Astrocyte (in vitro differentiated cells and primary cell): ENCODE measurements at regions not wholly inside any gene's neighbourhood (a gene's known extent, or its start where the extent isn't known, plus 50 kb on each side); places are given as distances from the start of the nearest gene placed in this dataset.

Experiments used
- DNase-seq: peaks from one replicate; pipeline ENCODE4 v3.0.0-alpha.2; 2010; ENCODE audit warnings: low read depth
- FAIRE-seq: peaks from 2 replicates; lab custom pipeline; 2011; peaks lifted over from hg19 to GRCh38; lab: Jason Lieb, UNC
- H2AFZ ChIP-seq: 2 replicates; pipeline ENCODE4 v1.6.0; 2012; ENCODE audit warnings: low read depth, low read length, inconsistent platforms
- H3K27ac ChIP-seq: 2 replicates; pipeline ENCODE4 v1.5.1; 2011; ENCODE audit warnings: low read depth, low read length, inconsistent platforms
- H3K27me3 ChIP-seq: 2 replicates; pipeline ENCODE4 v1.6.0; 2011; ENCODE audit warnings: low read length, inconsistent platforms; ENCODE audit not compliant: insufficient read depth
- H3K36me3 ChIP-seq: 2 replicates; pipeline ENCODE4 v1.5.1; 2011; ENCODE audit warnings: low read length, inconsistent platforms; ENCODE audit not compliant: insufficient read depth
- H3K4me1 ChIP-seq: 2 replicates; pipeline ENCODE4 v1.5.1; 2011; ENCODE audit warnings: low read length, inconsistent platforms; ENCODE audit not compliant: insufficient read depth
- H3K4me2 ChIP-seq: 2 replicates; pipeline ENCODE4 v1.6.0; 2012; ENCODE audit warnings: low read length, inconsistent platforms
- H3K4me3 ChIP-seq: 2 replicates; pipeline ENCODE4 v1.5.1; 2011; ENCODE audit warnings: low read depth, mild to moderate bottlenecking, low read length, inconsistent platforms; ENCODE audit not compliant: insufficient read depth
- H3K79me2 ChIP-seq: 2 replicates; pipeline ENCODE4 v1.6.0; 2012; ENCODE audit warnings: mild to moderate bottlenecking, low read length, inconsistent platforms; ENCODE audit not compliant: insufficient read depth
- H3K9ac ChIP-seq: 2 replicates; pipeline ENCODE4 v1.6.0; 2012; ENCODE audit warnings: mild to moderate bottlenecking, low read length, inconsistent platforms
- H3K9me3 ChIP-seq: 2 replicates; pipeline ENCODE4 v1.5.1; 2012; ENCODE audit warnings: low read depth, mild to moderate bottlenecking, low read length, inconsistent platforms; ENCODE audit not compliant: insufficient read depth
- H4K20me1 ChIP-seq: 2 replicates; pipeline ENCODE4 v1.6.0; 2012; ENCODE audit warnings: low read length, inconsistent platforms; ENCODE audit not compliant: insufficient read depth
- H3K27ac Mint-ChIP-seq: one replicate; pipeline ENCODE4 v1.8.0; 2021; ENCODE audit warnings: mild to moderate bottlenecking, mixed read lengths; ENCODE audit not compliant: unreplicated experiment
- H3K27me3 Mint-ChIP-seq: one replicate; pipeline ENCODE4 v1.8.0; 2021; ENCODE audit warnings: low read depth, mixed read lengths; ENCODE audit not compliant: unreplicated experiment
- H3K36me3 Mint-ChIP-seq: one replicate; pipeline ENCODE4 v1.8.0; 2021; ENCODE audit warnings: low read depth, mixed read lengths; ENCODE audit not compliant: unreplicated experiment
- H3K4me1 Mint-ChIP-seq: one replicate; pipeline ENCODE4 v1.8.0; 2021; ENCODE audit warnings: low read depth, mixed read lengths; ENCODE audit not compliant: unreplicated experiment
- H3K4me3 Mint-ChIP-seq: one replicate; pipeline ENCODE4 v1.8.0; 2021; ENCODE audit warnings: mild to moderate bottlenecking, moderate library complexity, mixed read lengths; ENCODE audit not compliant: unreplicated experiment
- H3K9me3 Mint-ChIP-seq: one replicate; pipeline ENCODE4 v1.8.0; 2021; ENCODE audit warnings: mild to moderate bottlenecking, mixed read lengths; ENCODE audit not compliant: unreplicated experiment
- CTCF ChIP-seq: IDR thresholded peaks from 2 replicates; pipeline ENCODE4 v1.5.1; 2011; ENCODE audit warnings: low read depth, mild to moderate bottlenecking, inconsistent platforms, low read length, moderate library complexity; ENCODE audit not compliant: insufficient read depth
- EZH2 ChIP-seq: IDR thresholded peaks from 2 replicates; pipeline ENCODE4 v1.6.1; 2012; ENCODE audit warnings: mild to moderate bottlenecking, low read length, inconsistent platforms; ENCODE audit not compliant: insufficient read depth

DNA sequence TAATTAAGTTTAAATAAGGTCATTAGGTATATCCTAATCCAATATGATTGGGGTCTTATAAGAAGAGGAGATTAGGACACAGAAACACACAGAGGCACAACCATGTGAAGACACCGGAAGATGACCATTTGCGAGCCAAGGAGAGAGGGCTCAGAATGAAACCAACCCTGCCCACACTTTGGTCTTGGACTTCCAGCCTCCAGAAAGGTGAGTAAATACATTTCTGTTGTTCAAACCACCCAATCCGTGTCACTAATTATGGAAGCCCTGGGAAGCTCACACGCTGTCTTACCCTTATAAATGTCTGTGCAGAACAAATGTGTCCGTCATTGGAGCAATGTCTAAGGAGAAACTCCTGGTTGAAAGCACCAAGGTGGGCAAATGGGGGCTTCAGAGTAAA lies 95.0 kb downstream of the IYD start:
- no peak overlapping the region for H3K4me3 ChIP-seq
- H3K79me2 ChIP-seq = no peaks in the 10 kb centered on the region
- H3K9me3 Mint-ChIP-seq = peaks cover 11% of the 10 kb centered on the region
- no peaks in the 10 kb centered on the region for H4K20me1 ChIP-seq
- peaks cover 2% of the 10 kb centered on the region for H3K36me3 Mint-ChIP-seq
- H3K4me1 Mint-ChIP-seq = no peaks in the 10 kb centered on the region
- no peak for TF ChIP-seq EZH2
- no peak for TF ChIP-seq CTCF
- no peaks in the 10 kb centered on the region for H3K27me3 ChIP-seq
- no peak overlapping the region for H3K27ac Mint-ChIP-seq
- H3K36me3 ChIP-seq = no peaks in the 10 kb centered on the region
- FAIRE-seq (no peak), DNase-seq (no peak)
- H3K4me1 ChIP-seq = no peaks in the 10 kb centered on the region
- no peak overlapping the region for H3K9ac ChIP-seq
- no peak overlapping the region for H3K4me3 Mint-ChIP-seq
- H3K4me2 ChIP-seq = no peak overlapping the region
- peaks cover 14% of the 10 kb centered on the region for H3K27me3 Mint-ChIP-seq
- peaks cover 4% of the 10 kb centered on the region for H3K9me3 ChIP-seq
- no peak overlapping the region for H2AFZ ChIP-seq
- no peak overlapping the region for H3K27ac ChIP-seq

DNA sequence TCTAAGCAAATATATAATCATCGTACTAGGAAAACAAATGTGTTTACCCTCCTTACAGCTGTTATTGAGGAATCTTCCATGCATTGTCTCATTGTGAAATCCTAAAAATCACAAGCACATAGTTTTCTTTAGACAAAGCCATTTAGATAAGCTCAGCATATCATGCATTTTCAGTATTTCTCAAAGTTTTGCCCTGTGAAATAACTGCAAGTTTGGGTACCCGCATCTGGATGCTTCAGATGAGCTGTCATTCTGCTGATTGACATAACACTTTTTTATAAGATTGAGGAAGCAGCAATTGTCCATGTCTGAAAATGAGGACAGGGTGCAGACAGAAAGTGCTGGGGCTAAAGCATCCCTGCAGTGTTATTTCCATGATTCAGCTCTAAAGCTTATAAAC lies 96.2 kb downstream of the IYD start:
- Histone ChIP-seq H3K79me2 (no peaks in the 10 kb centered on the region), H3K9ac (no peak overlapping the region), H3K9me3 (peaks cover 4% of the 10 kb centered on the region), H3K4me3 (no peak overlapping the region), H3K4me1 (no peaks in the 10 kb centered on the region), H2AFZ (no peak overlapping the region), H4K20me1 (no peaks in the 10 kb centered on the region), H3K27ac (no peak overlapping the region), H3K36me3 (no peaks in the 10 kb centered on the region), H3K4me2 (no peak overlapping the region), H3K27me3 (no peaks in the 10 kb centered on the region)
- Mint-ChIP-seq H3K9me3 (peaks cover 11% of the 10 kb centered on the region), H3K27ac (no peak overlapping the region), H3K27me3 (peaks cover 18% of the 10 kb centered on the region), H3K4me1 (no peaks in the 10 kb centered on the region), H3K4me3 (no peak overlapping the region), H3K36me3 (peaks cover 2% of the 10 kb centered on the region)
- DNase-seq (no peak), FAIRE-seq (no peak)
- TF ChIP-seq CTCF (no peak), EZH2 (no peak)

GRCh38 chr6:150465610-150466009 lies 96.8 kb downstream of the IYD start:
- no peaks in the 10 kb centered on the region for H3K4me1 Mint-ChIP-seq
- Histone ChIP-seq H3K9me3 (peaks cover 4% of the 10 kb centered on the region), H4K20me1 (no peaks in the 10 kb centered on the region), H3K4me3 (no peak overlapping the region), H3K4me1 (no peaks in the 10 kb centered on the region), H3K36me3 (no peaks in the 10 kb centered on the region), H3K79me2 (no peaks in the 10 kb centered on the region), H2AFZ (no peak overlapping the region), H3K4me2 (no peak overlapping the region), H3K9ac (no peak overlapping the region), H3K27ac (no peak overlapping the region), H3K27me3 (no peaks in the 10 kb centered on the region)
- H3K27ac Mint-ChIP-seq = no peak overlapping the region
- peaks cover 14% of the 10 kb centered on the region for H3K9me3 Mint-ChIP-seq
- FAIRE-seq = no peak
- no peak for TF ChIP-seq CTCF
- no peak for TF ChIP-seq EZH2
- H3K27me3 Mint-ChIP-seq = peaks cover 21% of the 10 kb centered on the region
- H3K36me3 Mint-ChIP-seq = peaks cover 2% of the 10 kb centered on the region
- DNase-seq = no peak
- no peak overlapping the region for H3K4me3 Mint-ChIP-seq
